Urothelium cell line (cell line): ENCODE measurements at regions not wholly inside any gene's neighbourhood (a gene's known extent, or its start where the extent isn't known, plus 50 kb on each side); places are given as distances from the start of the nearest gene placed in this dataset.

Experiments used
- DNase-seq: peaks from one replicate; pipeline ENCODE4 v3.0.0; 2011; ENCODE audit warnings: low spot score, mixed read lengths
- FAIRE-seq: peaks from 2 replicates; lab custom pipeline; 2011; peaks lifted over from hg19 to GRCh38; lab: Jason Lieb, UNC

- no peak for FAIRE-seq
- no peak for DNase-seq
These were observed 81.1 kb upstream of the SLCO4A1 start for GRCh38 chr20:62561182-62561581.

GRCh38 chr20:62561948-62562347, 80.4 kb upstream of the SLCO4A1 start:
- FAIRE-seq (no peak), DNase-seq (no peak)

GRCh38 chr20:62562831-62563230, 79.5 kb upstream of the SLCO4A1 start:
- DNase-seq (no peak), FAIRE-seq (no peak)

- DNase-seq, result no peak
- FAIRE-seq, result peak; percentile 79
These were observed 78.7 kb upstream of the SLCO4A1 start for GRCh38 chr20:62563561-62563960.

GRCh38 chr20:62564456-62565245, 77.7 kb upstream of the SLCO4A1 start:
- FAIRE-seq (no peak), DNase-seq (no peak)

- FAIRE-seq (no peak), DNase-seq (no peak)
These were observed 76.0 kb upstream of the SLCO4A1 start for GRCh38 chr20:62566266-62566665.

- no peak for DNase-seq
- no peak for FAIRE-seq
These were observed 75.5 kb upstream of the SLCO4A1 start for GRCh38 chr20:62566771-62567170.

- no peak for FAIRE-seq
- DNase-seq, result no peak
These were observed 74.9 kb upstream of the SLCO4A1 start for GRCh38 chr20:62567246-62568044.

GRCh38 chr20:62568045-62568389, 74.3 kb upstream of the SLCO4A1 start:
- no peak for DNase-seq
- FAIRE-seq, result no peak

GRCh38 chr20:62569615-62570014, 72.7 kb upstream of the SLCO4A1 start:
- no peak for FAIRE-seq
- DNase-seq, result no peak

- DNase-seq, result no peak
- FAIRE-seq, result no peak
These were observed 71.9 kb upstream of the SLCO4A1 start for GRCh38 chr20:62570403-62570802.

- FAIRE-seq (peak; percentile 99), DNase-seq (no peak)
These were observed 71.2 kb upstream of the SLCO4A1 start for GRCh38 chr20:62570897-62571668.

- FAIRE-seq (no peak), DNase-seq (no peak)
These were observed 70.5 kb upstream of the SLCO4A1 start for GRCh38 chr20:62571669-62572344.

- FAIRE-seq (peak; percentile 73), DNase-seq (peak; percentile 54)
These were observed 69.3 kb upstream of the SLCO4A1 start for GRCh38 chr20:62572980-62573379.

GRCh38 chr20:62573817-62574216, 68.5 kb upstream of the SLCO4A1 start:
- FAIRE-seq, result no peak
- DNase-seq, result no peak

- FAIRE-seq, result no peak
These were observed 67.9 kb upstream of the SLCO4A1 start for GRCh38 chr20:62574230-62574993.

GRCh38 chr20:62575976-62576722, 66.2 kb upstream of the SLCO4A1 start:
- DNase-seq, result no peak
- FAIRE-seq, result no peak

More at GRCh38 chr20:62574230-62574993, 67.9 kb upstream of the SLCO4A1 start:
- DNase-seq, result no peak

GRCh38 chr20:62576815-62577489, 65.4 kb upstream of the SLCO4A1 start:
- DNase-seq, result peak; percentile 75
- peak; percentile 55 for FAIRE-seq

GRCh38 chr20:62577490-62577836, 64.8 kb upstream of the SLCO4A1 start:
- DNase-seq (no peak), FAIRE-seq (no peak)
